CD4-positive, alpha-beta T cell (primary cell): ENCODE measurements at regions not wholly inside any gene's neighbourhood (a gene's known extent, or its start where the extent isn't known, plus 50 kb on each side); places are given as distances from the start of the nearest gene placed in this dataset.

Experiments
- ATAC-seq: fragments of 200-7000 bp; cut with Tn5 transposase; one replicate; pipeline ENCODE4 v1.10.0; 2022; ENCODE audit warnings: mild to moderate bottlenecking; ENCODE audit not compliant: poor library complexity
- CTCF ChIA-PET: fragments of 350-600 bp; sonication (Branson Sonifier 250); formaldehyde crosslinking; loops from one replicate; lab custom pipeline; 2021; ENCODE audit warnings: antibody characterized with exemption, inconsistent platforms; lab: Charles Lee
- POLR2A ChIA-PET: fragments of 350-600 bp; sonication (Branson Sonifier 250); formaldehyde crosslinking; loops from one replicate; lab custom pipeline; 2021; ENCODE audit warnings: antibody characterized with exemption, inconsistent platforms; lab: Charles Lee
- DNase-seq, 14 experiments: peaks; one replicate each; pipeline ENCODE4 v3.0.0-alpha.2; 2013 to 2020; ENCODE audit warnings: mixed read lengths in 2 of 14
- H3K27ac ChIP-seq, 2 donors: one replicate each; pipeline versions ENCODE4 v1.5.1 to v1.7.0; 2013; ENCODE audit warnings: low read length in 2 of 2, low read depth in 1 of 2, mild to moderate bottlenecking in 1 of 2
- H3K27me3 ChIP-seq, 2 experiments: 1 replicate in 1 of 2; 2 replicates in 1 of 2; pipeline versions ENCODE4 v1.6.1 to v1.7.0; 2013; ENCODE audit warnings: low read length in 2 of 2, control low read depth in 1 of 2, mild to moderate bottlenecking in 1 of 2, moderate library complexity in 1 of 2; ENCODE audit not compliant: insufficient read depth in 2 of 2, control insufficient read depth in 1 of 2
- H3K36me3 ChIP-seq: one replicate; pipeline ENCODE4 v1.6.1; 2013; ENCODE audit warnings: low read length, control low read depth; ENCODE audit not compliant: insufficient read depth
- H3K4me1 ChIP-seq: one replicate; pipeline ENCODE4 v1.6.1; 2013; ENCODE audit warnings: low read length, control low read depth; ENCODE audit not compliant: insufficient read depth
- H3K4me3 ChIP-seq: one replicate; pipeline ENCODE4 v1.5.1; 2013; ENCODE audit warnings: mild to moderate bottlenecking, low read length, moderate library complexity
- H3K9me3 ChIP-seq, 2 experiments: 1 replicate in 1 of 2; 2 replicates in 1 of 2; pipeline versions ENCODE4 v1.6.1 to v1.7.0; 2013; ENCODE audit warnings: low read length in 2 of 2, mild to moderate bottlenecking in 2 of 2, control low read depth in 1 of 2, moderate library complexity in 1 of 2; ENCODE audit not compliant: control insufficient read depth in 1 of 2, insufficient read depth in 1 of 2
- H3K27ac Mint-ChIP-seq: one replicate; pipeline ENCODE4 v1.8.0; 2020; ENCODE audit warnings: mixed read lengths
- H3K27me3 Mint-ChIP-seq: one replicate; pipeline ENCODE4 v1.8.0; 2021; ENCODE audit warnings: mixed read lengths
- H3K36me3 Mint-ChIP-seq: one replicate; pipeline ENCODE4 v1.8.0; 2021; ENCODE audit warnings: low read depth, mixed read lengths
- H3K4me1 Mint-ChIP-seq: one replicate; pipeline ENCODE4 v1.8.0; 2021; ENCODE audit warnings: low read depth, mixed read lengths
- H3K4me3 Mint-ChIP-seq: one replicate; pipeline ENCODE4 v1.8.0; 2020; ENCODE audit warnings: mild to moderate bottlenecking, mixed read lengths
- H3K9me3 Mint-ChIP-seq: one replicate; pipeline ENCODE4 v1.8.0; 2020; ENCODE audit warnings: mixed read lengths
- intact Hi-C, 2 experiments: fragments of 100-400 bp; cut with DNase I in 1 of 2; cut with micrococcal nuclease in 1 of 2; formaldehyde crosslinking; loops; one replicate each; pipeline versions ENCODE4 v1.15.1 to v1.9.0; 2023 to 2025; cut with DNase I, micrococcal nuclease
- TF ChIP-seq, protein P1 (sequence below): fragments of 200-600 bp; IDR thresholded peaks from one replicate; pipeline ENCODE4 v1.8.0; 2022; ENCODE audit warnings: antibody characterized with exemption, mild to moderate bottlenecking

DNA sequence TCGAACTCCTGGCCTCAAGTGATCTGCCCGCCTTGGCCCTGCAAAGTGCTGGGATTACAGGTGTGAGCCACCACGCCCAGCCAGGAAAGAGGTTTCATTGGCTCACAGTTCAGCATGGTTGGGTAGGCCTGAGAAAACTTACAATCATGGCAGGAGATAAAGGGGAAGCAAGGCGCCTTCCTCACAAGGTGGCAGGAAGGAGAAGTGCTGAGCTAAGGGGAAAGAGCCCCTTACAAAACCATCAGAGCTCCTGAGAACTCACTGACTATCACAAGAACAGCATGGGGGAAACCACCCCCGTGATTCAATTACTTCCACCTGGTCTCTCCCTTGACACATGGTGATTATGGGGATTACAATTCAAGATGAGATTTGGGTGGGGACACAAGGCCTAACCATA lies 411.7 kb upstream of the ZFHX3 start:
- Mint-ChIP-seq H3K9me3 (peaks cover 4% of the 10 kb centered on the region), H3K4me3 (no peak overlapping the region)

DNA sequence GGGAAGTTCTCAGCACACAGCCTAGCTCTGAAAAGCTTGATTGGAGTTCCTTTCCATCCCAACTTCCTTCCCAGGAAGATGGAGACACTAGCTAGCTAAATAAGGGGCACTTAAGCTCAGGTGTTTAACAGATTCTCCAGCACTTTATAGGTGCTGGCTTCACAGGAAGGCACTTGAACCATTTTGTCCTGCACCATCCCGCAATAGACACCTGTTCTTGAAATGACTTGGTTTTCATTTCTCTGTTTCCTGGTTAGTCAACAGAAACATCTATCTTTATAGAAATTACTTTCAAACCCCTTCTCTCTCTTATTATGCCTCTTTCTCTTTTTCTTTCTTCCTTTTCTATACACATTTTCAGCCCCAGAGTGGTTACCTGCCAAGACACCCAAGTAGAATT lies 409.9 kb upstream of the ZFHX3 start:
- no peak overlapping the region for H3K27ac ChIP-seq
- H3K9me3 ChIP-seq: peaks cover 0 to 10% of the 10 kb centered on the region in 2 experiments
- no peak overlapping the region for H3K27ac Mint-ChIP-seq
- no peaks in the 10 kb centered on the region for H3K36me3 ChIP-seq
- H3K27me3 Mint-ChIP-seq: no peaks in the 10 kb centered on the region
- intact Hi-C loops: no loop called here
- no peak overlapping the region for H3K4me3 Mint-ChIP-seq
- ATAC-seq (no peak), DNase-seq (no peak)
- H3K36me3 Mint-ChIP-seq: no peaks in the 10 kb centered on the region
- TF ChIP-seq, protein P1, sequence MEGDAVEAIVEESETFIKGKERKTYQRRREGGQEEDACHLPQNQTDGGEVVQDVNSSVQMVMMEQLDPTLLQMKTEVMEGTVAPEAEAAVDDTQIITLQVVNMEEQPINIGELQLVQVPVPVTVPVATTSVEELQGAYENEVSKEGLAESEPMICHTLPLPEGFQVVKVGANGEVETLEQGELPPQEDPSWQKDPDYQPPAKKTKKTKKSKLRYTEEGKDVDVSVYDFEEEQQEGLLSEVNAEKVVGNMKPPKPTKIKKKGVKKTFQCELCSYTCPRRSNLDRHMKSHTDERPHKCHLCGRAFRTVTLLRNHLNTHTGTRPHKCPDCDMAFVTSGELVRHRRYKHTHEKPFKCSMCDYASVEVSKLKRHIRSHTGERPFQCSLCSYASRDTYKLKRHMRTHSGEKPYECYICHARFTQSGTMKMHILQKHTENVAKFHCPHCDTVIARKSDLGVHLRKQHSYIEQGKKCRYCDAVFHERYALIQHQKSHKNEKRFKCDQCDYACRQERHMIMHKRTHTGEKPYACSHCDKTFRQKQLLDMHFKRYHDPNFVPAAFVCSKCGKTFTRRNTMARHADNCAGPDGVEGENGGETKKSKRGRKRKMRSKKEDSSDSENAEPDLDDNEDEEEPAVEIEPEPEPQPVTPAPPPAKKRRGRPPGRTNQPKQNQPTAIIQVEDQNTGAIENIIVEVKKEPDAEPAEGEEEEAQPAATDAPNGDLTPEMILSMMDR: no peak
- ChIA-PET POLR2A (no interaction called here), CTCF (interaction anchor here (0.7 kb wide), 1 partner anchor 704 kb away, joined by 3 read pairs; no protein-coding TSS in a partner anchor)
- H3K9me3 Mint-ChIP-seq: peaks cover 7% of the 10 kb centered on the region
- H3K4me1 ChIP-seq: no peaks in the 10 kb centered on the region
- no peaks in the 10 kb centered on the region for H3K4me1 Mint-ChIP-seq
- H3K27me3 ChIP-seq: no peaks in the 10 kb centered on the region
- H3K4me3 ChIP-seq: no peak overlapping the region

More for the DNA sequence above, 411.7 kb upstream of the ZFHX3 start:
- Histone ChIP-seq H3K4me3 (no peak overlapping the region), H3K36me3 (no peaks in the 10 kb centered on the region), H3K27me3 (no peaks in the 10 kb centered on the region), H3K27ac (no peak overlapping the region), H3K4me1 (no peaks in the 10 kb centered on the region), H3K9me3 (peaks cover 0 to 11% of the 10 kb centered on the region in 2 experiments)
- no peaks in the 10 kb centered on the region for H3K36me3 Mint-ChIP-seq
- ChIA-PET POLR2A (no interaction called here), CTCF (no interaction called here)
- ATAC-seq (no peak), DNase-seq (no peak)
- H3K4me1 Mint-ChIP-seq: no peaks in the 10 kb centered on the region
- no peaks in the 10 kb centered on the region for H3K27me3 Mint-ChIP-seq
- TF ChIP-seq, protein P1: no peak
- H3K27ac Mint-ChIP-seq: no peak overlapping the region
- intact Hi-C loops: no loop called here

DNA sequence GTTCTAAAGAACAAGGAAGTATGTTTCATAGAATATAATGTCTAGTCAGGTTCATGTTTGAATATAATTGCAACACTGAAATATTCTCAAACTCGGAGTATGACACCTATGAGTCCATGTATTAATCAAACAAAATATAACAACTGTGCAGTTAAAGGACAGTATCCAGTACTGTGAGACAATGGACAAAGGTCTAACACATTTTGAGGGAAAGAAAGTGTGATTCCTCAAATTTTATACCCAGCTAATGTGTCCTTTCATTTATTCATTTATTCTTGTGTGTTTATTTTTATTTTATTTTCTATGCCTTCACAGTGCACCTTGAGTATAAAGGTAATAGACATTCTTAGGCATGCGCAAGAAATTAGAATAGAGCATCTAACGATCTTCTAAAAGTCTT lies 401.0 kb upstream of the ZFHX3 start:
- CTCF ChIA-PET: no interaction called here
- no peaks in the 10 kb centered on the region for H3K4me1 Mint-ChIP-seq
- Histone ChIP-seq H3K4me3 (no peak overlapping the region), H3K27ac (no peak overlapping the region), H3K9me3 (peaks cover 3 to 25% of the 10 kb centered on the region in 2 experiments), H3K36me3 (no peaks in the 10 kb centered on the region), H3K4me1 (no peaks in the 10 kb centered on the region), H3K27me3 (no peaks in the 10 kb centered on the region)
- no peaks in the 10 kb centered on the region for H3K36me3 Mint-ChIP-seq
- peaks cover 12% of the 10 kb centered on the region for H3K9me3 Mint-ChIP-seq
- no peak overlapping the region for H3K27ac Mint-ChIP-seq
- intact Hi-C loops: no loop called here
- DNase-seq (no peak), ATAC-seq (no peak)
- POLR2A ChIA-PET: no interaction called here
- H3K27me3 Mint-ChIP-seq: no peaks in the 10 kb centered on the region
- H3K4me3 Mint-ChIP-seq: no peak overlapping the region
- TF ChIP-seq, protein P1: no peak
